Astrocyte of the cerebellum (primary cell): ENCODE measurements at regions not wholly inside any gene's neighbourhood (a gene's known extent, or its start where the extent isn't known, plus 50 kb on each side); places are given as distances from the start of the nearest gene placed in this dataset.

Experiments used
- DNase-seq: peaks from one replicate; pipeline ENCODE4 v3.0.0-alpha.2; 2011; ENCODE audit warnings: low read depth
- H3K4me3 ChIP-seq: 2 replicates; pipeline ENCODE4 v1.5.1; 2011; ENCODE audit warnings: mild to moderate bottlenecking, low read depth, low read length, moderate library complexity
- CTCF ChIP-seq: IDR thresholded peaks from 2 replicates; pipeline ENCODE4 v1.5.1; 2012; ENCODE audit warnings: low read length, low read depth, moderate library complexity, mild to moderate bottlenecking; ENCODE audit errors: missing control alignments
- in situ Hi-C: cut with HindIII; loops from 2 replicates; pipeline ENCODE4 v1.10.0; 2017; ENCODE audit warnings: low sequenced_read_pairs

GRCh38 chr4:185862340-185862739, 50.3 kb upstream of the SORBS2 start:
- H3K4me3 ChIP-seq: no peak overlapping the region
- no peak for TF ChIP-seq CTCF
- DNase-seq: no peak
- in situ Hi-C loops: no loop called here

- in situ Hi-C loops: no loop called here
- TF ChIP-seq CTCF: no peak
- no peak for DNase-seq
- no peak overlapping the region for H3K4me3 ChIP-seq
These were observed 52.0 kb upstream of the SORBS2 start for GRCh38 chr4:185863946-185864345.

- peak; percentile 72 for DNase-seq
- H3K4me3 ChIP-seq: no peak overlapping the region
- no peak for TF ChIP-seq CTCF
- in situ Hi-C loops: no loop called here
These were observed 53.9 kb upstream of the SORBS2 start for GRCh38 chr4:185865901-185866328.

DNA sequence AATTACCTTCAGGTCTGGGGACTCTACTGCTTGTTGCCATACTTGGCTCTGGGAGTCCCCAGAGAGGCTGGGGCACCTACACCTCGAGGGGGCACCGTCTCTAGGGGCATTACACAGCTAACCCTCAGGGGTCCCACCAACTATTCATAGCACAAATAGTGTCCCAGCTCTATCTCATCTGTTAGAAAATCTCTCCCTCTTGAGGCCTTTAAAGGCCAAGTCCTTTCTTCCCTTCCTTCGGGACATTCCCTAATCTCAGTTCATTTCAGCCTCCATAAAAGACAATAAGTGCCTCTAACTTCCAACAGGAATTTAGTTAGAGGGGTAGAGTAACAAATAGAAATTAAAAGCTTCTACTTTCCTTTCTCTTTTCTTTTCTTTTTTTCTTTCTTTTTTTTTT, 55.8 kb upstream of the SORBS2 start:
- no peak for DNase-seq
- H3K4me3 ChIP-seq: no peak overlapping the region
- in situ Hi-C loops: no loop called here
- TF ChIP-seq CTCF: no peak

- no peak overlapping the region for H3K4me3 ChIP-seq
- in situ Hi-C loops: no loop called here
- no peak for TF ChIP-seq CTCF
- no peak for DNase-seq
These were observed 57.0 kb upstream of the SORBS2 start for GRCh38 chr4:185868983-185869382.

- DNase-seq: no peak
- no peak for TF ChIP-seq CTCF
- no peak overlapping the region for H3K4me3 ChIP-seq
- in situ Hi-C loops: no loop called here
These were observed 57.4 kb upstream of the SORBS2 start for GRCh38 chr4:185869427-185869826.

- in situ Hi-C loops: no loop called here
- DNase-seq: no peak
- H3K4me3 ChIP-seq: no peak overlapping the region
- no peak for TF ChIP-seq CTCF
These were observed 58.4 kb upstream of the SORBS2 start for GRCh38 chr4:185870366-185870765.
